ENCODE measurements at regions not wholly inside any gene's neighbourhood (a gene's known extent, or its start where the extent isn't known, plus 50 kb on each side); places are given as distances from the start of the nearest gene placed in this dataset.

DNA sequence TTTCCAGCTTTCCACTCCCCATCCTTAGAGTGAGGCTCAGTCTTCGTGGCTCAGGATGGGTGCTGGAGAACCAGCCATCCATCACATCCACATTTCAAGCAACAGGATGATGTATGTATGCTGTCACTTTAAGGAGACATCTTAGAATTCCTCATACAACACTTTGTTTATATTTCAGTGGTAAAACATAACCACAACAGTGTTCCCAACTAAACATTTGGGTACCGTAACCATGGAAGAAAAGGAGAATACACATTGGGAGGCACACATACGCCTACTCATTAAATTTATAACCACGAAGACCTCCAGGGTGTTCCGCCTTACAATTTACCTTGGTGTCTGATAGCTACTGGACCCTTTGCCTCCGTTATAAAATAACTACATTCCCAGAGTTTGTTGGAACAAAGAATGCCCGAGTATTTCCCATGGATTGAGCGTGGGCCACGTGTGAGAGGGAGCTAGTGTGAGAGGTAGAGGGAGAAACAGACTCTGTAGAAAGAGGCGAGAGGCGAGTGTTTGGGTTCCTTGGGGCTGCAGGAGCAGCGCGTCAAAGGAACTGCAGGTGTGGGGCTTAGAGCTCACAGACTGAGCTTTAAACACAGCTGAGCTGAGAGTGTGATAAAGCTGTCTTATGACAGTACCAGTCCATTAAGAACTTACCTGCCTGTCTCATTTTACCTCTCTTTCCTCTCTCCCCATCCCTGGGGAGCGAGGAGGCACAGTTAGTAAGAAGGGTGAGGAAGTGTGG is 111.5 kb upstream of the USP24 start:
- no peak for TF ChIP-seq CTCF (IDR thresholded peaks at IDR 0.05; ENCODE audit: low read depth, low read length)
- ChIA-PET POLR2A (interaction anchor here (0.6 kb wide), 1 partner anchor 1045 kb away, joined by 5 read pairs; no protein-coding TSS in a partner anchor), CTCF (interaction anchor here (0.7 to 2.2 kb wide), 4 partner anchors 11 to 100 kb away, joined by 3 to 8 read pairs (median 5); no protein-coding TSS in a partner anchor)
- Histone ChIP-seq H3K9me3 (ENCODE audit: control insufficient read depth, insufficient read depth, low read length) (no peaks in the 10 kb centered on the region), H3K27me3 (ENCODE audit: control insufficient read depth, insufficient read depth, low read length) (no peaks in the 10 kb centered on the region), H3K4me3 (ENCODE audit: low read depth, low read length) (no peak overlapping the region), H3K27ac (ENCODE audit: low read depth, low read length) (no peak overlapping the region)
- DNase-seq (ENCODE audit: low read depth, low spot score) = no peak

- Histone ChIP-seq H3K9me3 (ENCODE audit: control insufficient read depth, insufficient read depth, low read length) (no peaks in the 10 kb centered on the region), H3K27me3 (ENCODE audit: control insufficient read depth, insufficient read depth, low read length) (no peaks in the 10 kb centered on the region), H3K27ac (ENCODE audit: low read depth, low read length) (no peak overlapping the region), H3K4me3 (ENCODE audit: low read depth, low read length) (no peak overlapping the region)
- TF ChIP-seq CTCF (IDR thresholded peaks at IDR 0.05; ENCODE audit: low read depth, low read length) = no peak
- POLR2A ChIA-PET = interaction anchor here (0.6 kb wide), 1 partner anchor 13 kb away, joined by 3 read pairs; no protein-coding TSS in a partner anchor
- no peak for DNase-seq (ENCODE audit: low read depth, low spot score)
- CTCF ChIA-PET = no interaction called here
These were observed 108.6 kb upstream of the USP24 start for GRCh38 chr1:55323760-55324159.

DNA sequence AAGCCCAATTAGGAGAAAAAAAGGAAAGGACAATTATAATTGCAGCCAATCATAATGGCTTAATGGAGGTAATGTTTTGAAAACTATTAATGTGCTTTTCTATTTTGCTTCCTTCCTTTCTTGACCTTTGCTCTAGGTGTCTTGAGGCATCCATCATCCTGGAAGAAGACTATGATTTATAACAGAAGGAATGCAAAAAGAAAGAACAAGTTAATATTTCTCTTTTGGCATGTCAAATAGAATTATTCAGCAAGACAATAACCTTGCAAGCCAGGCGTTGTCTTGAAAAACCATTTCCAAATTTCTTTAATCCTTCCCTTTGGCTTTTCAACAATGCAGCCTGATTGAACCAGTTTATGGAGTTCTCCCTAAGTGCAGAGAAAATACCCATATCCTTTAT is 107.7 kb upstream of the USP24 start:
- POLR2A ChIA-PET = no interaction called here
- no peak overlapping the region for H3K4me3 ChIP-seq (ENCODE audit: low read depth, low read length)
- no peak overlapping the region for H3K27ac ChIP-seq (ENCODE audit: low read depth, low read length)
- no peak for DNase-seq (ENCODE audit: low read depth, low spot score)
- no peaks in the 10 kb centered on the region for H3K9me3 ChIP-seq (ENCODE audit: control insufficient read depth, insufficient read depth, low read length)
- CTCF ChIA-PET = interaction anchor here (2.1 kb wide), 1 partner anchor 53 kb away, joined by 8 read pairs; no protein-coding TSS in a partner anchor
- no peaks in the 10 kb centered on the region for H3K27me3 ChIP-seq (ENCODE audit: control insufficient read depth, insufficient read depth, low read length)
- TF ChIP-seq CTCF (IDR thresholded peaks at IDR 0.05; ENCODE audit: low read depth, low read length) = no peak

- no peak overlapping the region for H3K27ac ChIP-seq (ENCODE audit: low read depth, low read length)
- TF ChIP-seq CTCF (IDR thresholded peaks at IDR 0.05; ENCODE audit: low read depth, low read length) = no peak
- H3K9me3 ChIP-seq (ENCODE audit: control insufficient read depth, insufficient read depth, low read length) = no peaks in the 10 kb centered on the region
- POLR2A ChIA-PET = interaction anchor here (0.7 to 1.2 kb wide), 2 partner anchors 107 to 1257 kb away, joined by 3 read pairs; partner anchors contain the start of gene PLPP3
- no peaks in the 10 kb centered on the region for H3K27me3 ChIP-seq (ENCODE audit: control insufficient read depth, insufficient read depth, low read length)
- CTCF ChIA-PET = interaction anchor here (1.3 to 2.1 kb wide), 2 partner anchors 16 to 54 kb away, joined by 6 to 8 read pairs; no protein-coding TSS in a partner anchor
- DNase-seq (ENCODE audit: low read depth, low spot score) = no peak
- H3K4me3 ChIP-seq (ENCODE audit: low read depth, low read length) = no peak overlapping the region
These were observed 106.8 kb upstream of the USP24 start for GRCh38 chr1:55321942-55322341.

DNA sequence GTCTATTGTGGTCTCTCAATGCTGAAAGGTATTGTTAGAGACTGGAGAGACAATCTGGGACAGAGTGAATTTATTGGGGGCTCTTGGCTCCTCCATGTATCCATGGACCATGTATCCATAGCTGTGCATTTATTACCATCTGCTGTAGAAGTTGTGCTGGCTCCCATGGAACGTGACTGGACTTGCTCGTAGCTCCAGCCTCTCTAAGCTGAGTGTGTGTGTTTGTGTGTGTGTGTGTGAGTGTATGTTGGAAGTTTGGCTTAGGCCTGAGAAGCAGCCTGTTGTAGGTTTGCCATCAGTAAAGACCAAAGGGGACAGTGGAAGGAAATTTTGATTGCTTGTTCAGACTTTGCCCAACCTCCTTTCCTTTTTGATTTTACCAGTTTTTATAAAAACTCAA is 105.7 kb upstream of the USP24 start:
- ChIA-PET CTCF (interaction anchor here (0.7 to 2.1 kb wide), 4 partner anchors 8 to 55 kb away, joined by 3 to 8 read pairs (median 4); no protein-coding TSS in a partner anchor), POLR2A (no interaction called here)
- H3K27ac ChIP-seq (ENCODE audit: low read depth, low read length) = no peak overlapping the region
- no peak overlapping the region for H3K4me3 ChIP-seq (ENCODE audit: low read depth, low read length)
- no peak for DNase-seq (ENCODE audit: low read depth, low spot score)
- no peak for TF ChIP-seq CTCF (IDR thresholded peaks at IDR 0.05; ENCODE audit: low read depth, low read length)
- H3K27me3 ChIP-seq (ENCODE audit: control insufficient read depth, insufficient read depth, low read length) = no peaks in the 10 kb centered on the region
- no peaks in the 10 kb centered on the region for H3K9me3 ChIP-seq (ENCODE audit: control insufficient read depth, insufficient read depth, low read length)
